Frontal cortex (tissue), 3 donors: ENCODE measurements at regions not wholly inside any gene's neighbourhood (a gene's known extent, or its start where the extent isn't known, plus 50 kb on each side); places are given as distances from the start of the nearest gene placed in this dataset.

Source experiments
- DNase-seq, 2 donors: peaks; one replicate each; pipeline ENCODE4 v3.0.0; 2012; ENCODE audit warnings: low spot score in 2 of 2
- FAIRE-seq: peaks from 2 replicates; lab custom pipeline; 2012; peaks lifted over from hg19 to GRCh38; lab: Jason Lieb, UNC
- donor health status: control.
- donor health status: control.
- donor health status: control.

- no peak for DNase-seq
- FAIRE-seq, result no peak
These were observed 180.7 kb downstream of the MRPL39 start for GRCh38 chr21:25426580-25426979.

DNA sequence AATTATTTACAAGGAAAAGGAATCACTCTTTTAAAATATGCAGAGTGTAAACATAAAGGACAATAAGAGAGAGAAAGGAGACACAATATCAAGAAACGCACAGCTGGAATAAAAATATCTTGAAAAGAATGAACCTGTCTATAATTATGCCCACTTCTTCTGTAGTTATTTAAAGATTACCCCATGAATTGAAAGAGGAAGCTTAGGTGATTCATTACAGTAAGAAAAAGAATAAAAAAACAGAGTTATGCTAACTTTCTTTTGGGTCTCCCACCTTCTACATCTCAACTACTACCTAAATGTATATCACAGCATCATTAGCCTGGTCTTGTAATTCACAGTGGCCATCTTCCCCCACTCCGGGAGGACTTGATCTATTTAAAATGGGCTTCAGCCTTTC, 182.1 kb downstream of the MRPL39 start:
- FAIRE-seq, result no peak
- DNase-seq, result no peak

- no peak for FAIRE-seq
- DNase-seq, result no peak
These were observed 182.6 kb downstream of the MRPL39 start for GRCh38 chr21:25424634-25425033.

DNA sequence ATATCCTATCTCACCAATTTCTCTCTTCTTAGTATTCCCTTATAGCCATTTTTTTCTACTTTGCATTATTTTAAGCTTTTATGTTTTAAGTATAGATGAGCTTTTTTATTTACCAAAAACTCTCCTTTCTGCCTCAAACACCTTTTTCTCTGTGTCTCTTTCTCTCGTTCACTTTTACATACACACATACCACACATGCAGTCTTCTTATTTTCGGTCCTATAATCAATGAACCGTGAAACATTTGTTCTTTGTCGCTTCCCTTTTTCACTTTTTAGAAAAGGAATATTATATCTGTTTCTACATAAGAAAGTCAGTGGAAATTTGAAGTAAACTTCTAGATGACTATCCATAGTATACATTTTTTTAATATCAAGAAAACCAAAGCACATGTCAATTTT, 183.2 kb downstream of the MRPL39 start:
- no peak for DNase-seq
- FAIRE-seq, result no peak

- FAIRE-seq (no peak), DNase-seq (no peak)
These were observed 184.4 kb downstream of the MRPL39 start for GRCh38 chr21:25422610-25423608.

- no peak for FAIRE-seq
- DNase-seq, result no peak
These were observed 185.8 kb downstream of the MRPL39 start for GRCh38 chr21:25421321-25422028.

GRCh38 chr21:25420831-25421230, 186.4 kb downstream of the MRPL39 start:
- FAIRE-seq, result no peak
- DNase-seq, result no peak

GRCh38 chr21:25416669-25417068, 190.6 kb downstream of the MRPL39 start:
- no peak for FAIRE-seq

GRCh38 chr21:25412100-25412499, 195.2 kb downstream of the MRPL39 start:
- DNase-seq (no peak), FAIRE-seq (no peak)

More at GRCh38 chr21:25416669-25417068, 190.6 kb downstream of the MRPL39 start:
- no peak for DNase-seq

DNA sequence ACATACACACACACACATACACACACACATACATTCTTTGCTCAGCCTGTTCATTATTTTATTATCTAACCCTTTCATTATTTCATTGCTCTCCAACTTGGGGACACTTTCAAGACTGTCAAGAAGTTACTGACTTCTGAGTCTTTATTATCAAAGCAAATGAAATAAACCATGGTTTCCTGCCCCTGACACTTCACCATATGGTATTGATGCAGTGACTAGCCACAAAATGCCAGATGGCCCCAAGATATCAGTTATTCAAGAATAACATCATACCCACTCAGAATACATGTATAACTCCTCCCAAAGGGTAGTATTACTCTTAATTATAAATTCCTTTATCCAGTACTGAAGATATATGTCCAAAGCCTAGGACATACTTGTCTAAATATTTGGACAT, 197.3 kb downstream of the MRPL39 start:
- no peak for DNase-seq
- no peak for FAIRE-seq

DNA sequence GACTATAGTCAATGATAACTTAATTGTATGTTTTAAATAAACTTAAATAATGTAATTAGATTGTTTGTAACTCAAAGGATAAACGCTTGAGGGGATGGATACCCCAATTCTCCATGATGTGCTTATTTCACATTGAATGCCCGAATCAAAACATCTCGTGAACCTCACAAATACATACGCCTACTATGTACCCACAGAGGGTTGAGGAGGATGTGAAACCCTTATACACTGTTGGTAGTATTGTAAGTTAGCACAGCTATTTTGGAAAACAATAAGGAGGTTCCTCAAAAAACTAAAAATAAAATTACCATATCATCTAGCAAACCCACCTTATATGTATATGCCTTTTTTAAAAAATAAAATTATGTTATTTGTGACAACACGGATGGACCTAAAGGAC, 198.6 kb downstream of the MRPL39 start:
- FAIRE-seq (no peak), DNase-seq (no peak)

- FAIRE-seq, result no peak
These were observed 200.2 kb downstream of the MRPL39 start for GRCh38 chr21:25406887-25407579.

DNA sequence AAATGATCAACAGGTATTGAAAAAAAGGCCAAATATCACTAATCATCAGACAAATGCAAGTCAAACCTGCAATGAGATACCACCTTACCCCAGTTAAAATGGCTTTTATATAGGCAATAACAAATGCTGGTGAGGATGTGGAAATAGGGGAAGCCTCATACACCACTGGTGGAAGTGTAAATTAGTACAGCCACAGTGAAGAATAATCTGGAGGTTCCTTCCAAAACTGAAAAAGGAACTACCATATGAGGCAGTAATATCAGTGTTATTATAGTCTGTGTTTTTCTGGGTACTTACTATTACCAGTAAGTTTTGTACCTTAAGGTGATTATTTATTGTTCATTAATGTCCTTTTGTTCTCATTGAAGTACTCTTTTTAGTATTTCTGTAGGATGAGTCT, 201.3 kb downstream of the MRPL39 start:
- DNase-seq, result no peak
- no peak for FAIRE-seq

More at GRCh38 chr21:25406887-25407579, 200.2 kb downstream of the MRPL39 start:
- no peak for DNase-seq

DNA sequence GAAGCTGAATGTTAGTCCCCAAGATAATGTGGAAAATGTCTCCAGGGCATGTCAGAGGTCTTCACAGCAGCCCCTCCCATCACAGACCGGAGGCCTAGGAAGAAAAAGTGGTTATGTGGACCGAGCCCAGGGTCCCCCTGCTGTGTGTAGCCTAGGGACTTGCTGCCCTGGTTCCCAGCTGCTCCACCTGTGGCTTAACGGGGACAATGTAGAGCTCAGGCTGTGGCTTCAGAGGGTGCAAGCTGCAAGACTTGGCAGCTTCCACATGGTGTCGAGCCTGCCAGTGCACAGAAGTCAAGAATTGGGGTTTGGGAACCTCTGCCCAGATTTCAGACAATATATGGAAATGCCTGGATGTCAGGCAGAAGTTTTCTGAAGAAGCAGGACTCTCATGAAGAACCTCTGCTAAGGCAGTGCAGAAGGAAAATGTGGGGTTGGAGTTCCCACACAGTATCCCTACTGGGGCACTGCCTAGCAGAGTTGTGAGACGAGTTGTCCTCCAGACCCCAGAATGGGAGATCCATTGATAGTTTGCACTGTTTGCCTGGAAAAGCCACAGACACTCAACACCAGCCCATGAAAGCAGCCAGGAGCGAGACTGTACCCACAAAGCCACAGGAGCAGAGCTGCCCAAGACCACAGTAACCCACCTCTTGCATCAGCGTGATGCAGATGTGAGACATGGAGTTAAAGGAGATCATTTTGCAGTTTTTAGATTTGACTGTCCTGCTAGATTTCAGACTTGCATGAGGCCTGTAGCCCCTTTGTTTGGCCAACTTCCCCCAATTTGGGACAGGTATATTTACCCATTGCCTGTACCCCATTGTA, 204.9 kb downstream of the MRPL39 start:
- FAIRE-seq, result no peak
- DNase-seq, result no peak

DNA sequence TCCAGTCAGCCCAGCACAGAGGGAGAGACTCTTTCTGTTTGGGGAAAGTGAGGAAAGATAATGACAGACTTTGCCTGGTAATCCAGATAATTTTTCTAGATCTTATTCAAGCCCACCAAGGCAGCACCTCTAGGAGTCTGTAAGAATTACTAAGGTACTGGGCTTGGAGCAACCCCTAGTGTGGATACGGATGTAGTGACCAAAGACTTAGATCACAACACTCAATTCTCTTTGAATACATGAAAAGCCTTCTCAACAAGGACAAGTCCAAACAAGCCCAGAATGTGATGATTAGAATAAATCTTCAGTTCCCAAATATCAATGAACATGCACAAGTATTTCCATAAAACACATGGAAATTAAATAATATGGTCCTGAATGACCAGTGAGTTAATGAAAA, 206.9 kb downstream of the MRPL39 start:
- FAIRE-seq (no peak), DNase-seq (no peak)

DNA sequence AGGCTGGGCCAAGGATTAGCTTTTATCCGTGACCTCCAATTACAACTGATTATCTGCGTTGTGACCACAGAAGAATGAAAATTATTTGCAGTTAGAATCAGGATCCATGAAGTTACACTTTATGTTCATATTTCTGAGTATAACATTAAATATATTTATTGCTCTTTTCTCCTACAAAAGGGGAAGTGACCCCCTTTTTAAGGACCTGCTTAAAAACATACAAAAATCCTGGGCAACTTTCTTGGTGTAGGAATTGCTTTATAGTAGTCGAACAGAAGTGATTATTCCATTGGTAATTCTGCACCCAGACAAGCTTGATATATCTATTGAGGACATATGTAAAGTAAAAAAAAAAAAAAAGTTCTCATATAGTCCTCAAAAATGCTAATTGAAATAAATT, 208.7 kb downstream of the MRPL39 start:
- no peak for DNase-seq
- FAIRE-seq, result no peak

GRCh38 chr21:25396135-25396711, 211.1 kb downstream of the MRPL39 start:
- FAIRE-seq, result no peak

DNA sequence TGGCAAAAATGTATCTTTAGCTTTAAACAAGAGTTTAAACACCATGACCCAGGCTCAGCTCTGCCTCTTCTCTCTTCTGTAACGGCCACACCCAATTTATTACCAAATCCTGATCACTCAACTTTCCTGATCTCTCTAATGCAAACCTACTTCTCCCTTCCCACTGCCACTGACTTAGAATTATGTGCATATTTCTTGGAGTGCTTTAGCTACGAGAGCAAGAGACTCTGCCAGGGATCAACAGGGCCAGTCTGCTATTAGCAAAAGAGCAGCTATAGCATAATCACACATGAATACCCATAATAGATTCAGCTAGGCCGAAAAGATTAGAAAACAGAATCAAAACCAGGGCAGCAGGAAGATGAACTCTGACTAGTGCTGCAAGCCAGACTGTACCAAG, 215.5 kb downstream of the MRPL39 start:
- DNase-seq (no peak), FAIRE-seq (no peak)

More at GRCh38 chr21:25396135-25396711, 211.1 kb downstream of the MRPL39 start:
- DNase-seq, result no peak

DNA sequence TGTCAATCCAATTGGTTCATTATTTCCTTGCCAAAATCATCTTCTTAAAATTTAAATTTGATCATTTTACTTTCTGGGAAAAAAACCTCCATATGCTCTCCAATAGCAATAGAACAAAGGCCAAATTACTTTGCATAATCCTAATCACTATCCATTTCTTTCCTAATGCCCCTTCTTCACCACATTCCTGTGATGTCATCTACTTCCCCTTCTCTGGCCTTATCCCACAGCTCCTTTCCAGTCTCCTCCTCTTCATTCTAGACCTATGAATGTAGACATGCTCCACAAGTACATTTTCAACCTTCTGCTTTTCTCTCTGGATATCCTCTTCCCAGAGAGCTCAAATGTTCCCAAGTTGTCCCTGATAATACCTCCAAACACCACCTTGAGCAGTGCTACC, 216.6 kb downstream of the MRPL39 start:
- no peak for FAIRE-seq
- DNase-seq, result no peak
